Gastrocnemius medialis (tissue), 4 donors: ENCODE measurements at regions not wholly inside any gene's neighbourhood (a gene's known extent, or its start where the extent isn't known, plus 50 kb on each side); places are given as distances from the start of the nearest gene placed in this dataset.

Experiments
- ATAC-seq, 2 donors: fragments of 150-250 bp; one replicate each; pipeline ENCODE4 v1.9.1; 2016
- DNase-seq, 2 donors: peaks; one replicate each; pipeline ENCODE4 v3.0.0-alpha.2; 2019
- H3K27ac ChIP-seq, 4 donors: fragments of 200-600 bp; sonication (generic); 1 replicate in 1 of 4; 2 replicates in 3 of 4; pipeline ENCODE4 v1.5.1; 2016 to 2018; ENCODE audit warnings: mild to moderate bottlenecking in 2 of 4, moderate library complexity in 1 of 4
- H3K27me3 ChIP-seq, 3 donors: fragments of 200-600 bp; sonication (generic) in 2 of 3; 1 replicate in 1 of 3; 2 replicates in 2 of 3; pipeline versions ENCODE4 v1.5.1 to v1.6.0; 2016 to 2019; ENCODE audit warnings: mild to moderate bottlenecking in 1 of 3, moderate library complexity in 1 of 3
- H3K36me3 ChIP-seq, 2 donors: fragments of 200-600 bp; sonication (generic) in 1 of 2; one replicate each; pipeline ENCODE4 v1.5.1; 2017 to 2018
- H3K4me1 ChIP-seq, 2 donors: fragments of 200-600 bp; sonication (generic) in 1 of 2; one replicate each; pipeline ENCODE4 v1.5.1; 2016 to 2017; ENCODE audit warnings: mild to moderate bottlenecking in 2 of 2
- H3K4me3 ChIP-seq, 4 donors: fragments of 200-600 bp; sonication (generic) in 3 of 4; 1 replicate in 1 of 4; 2 replicates in 3 of 4; pipeline ENCODE4 v1.5.1; 2016 to 2019; ENCODE audit warnings: mild to moderate bottlenecking in 2 of 4
- H3K9me3 ChIP-seq, 3 donors: fragments of 200-600 bp; sonication (generic) in 2 of 3; 1 replicate in 1 of 3; 2 replicates in 2 of 3; pipeline ENCODE4 v1.5.1; 2016 to 2019
- CTCF ChIP-seq, 5 experiments: fragments of 450-650 bp in 3 of 5; fragments of 200-600 bp in 2 of 5; sonication (generic) in 2 of 5; IDR thresholded peaks in 4 of 5; conservative IDR thresholded peaks in 1 of 5; 1 replicate in 4 of 5; 2 replicates in 1 of 5; pipeline ENCODE4 v1.5.1; 2016 to 2019; ENCODE audit warnings: antibody characterized with exemption in 5 of 5, mild to moderate bottlenecking in 3 of 5, moderate library complexity in 3 of 5
- POLR2A ChIP-seq, 2 donors: fragments of 450-650 bp; IDR thresholded peaks; one replicate each; pipeline ENCODE4 v1.6.1; 2017; ENCODE audit warnings: antibody characterized with exemption in 2 of 2, mild to moderate bottlenecking in 2 of 2, moderate library complexity in 2 of 2
- in situ Hi-C, 4 donors: fragments of 200-750 bp; cut with MboI; loops; one replicate each; pipeline versions ENCODE4 v1.15.0 to v1.8.0; 2017; ENCODE audit warnings: low sequenced_read_pairs in 4 of 4
- intact Hi-C: fragments of 100-400 bp; cut with DNase I; formaldehyde crosslinking; loops from one replicate; pipeline ENCODE4 v1.15.1; 2023; ENCODE audit warnings: low total_unique reads

- Histone ChIP-seq H3K27ac (no peak overlapping the region), H3K4me1 (no peaks in the 10 kb centered on the region), H3K9me3 (no peaks in the 10 kb centered on the region), H3K36me3 (no peaks in the 10 kb centered on the region), H3K27me3 (no peaks in the 10 kb centered on the region), H3K4me3 (no peak overlapping the region)
- ATAC-seq (no peak), DNase-seq (no peak)
- in situ Hi-C loops (no loop called here), intact Hi-C loops (no loop called here)
- TF ChIP-seq CTCF (IDR thresholded peaks at IDR 0.05 in 4 of 5, conservative IDR thresholded peaks at IDR 0.05 in 1 of 5) (no peak), POLR2A (IDR thresholded peaks at IDR 0.05) (no peak)
Observed at GRCh38 chr9:117800389-117800788, 96.2 kb downstream of the TLR4 start.

GRCh38 chr9:117809751-117810150 is 105.5 kb downstream of the TLR4 start:
- Histone ChIP-seq H3K9me3 (no peaks in the 10 kb centered on the region), H3K4me3 (no peak overlapping the region), H3K27me3 (no peaks in the 10 kb centered on the region), H3K27ac (no peak overlapping the region), H3K4me1 (no peaks in the 10 kb centered on the region), H3K36me3 (no peaks in the 10 kb centered on the region)
- in situ Hi-C loops, result loop anchor here in 1 of 4 donors (10.0 kb wide), 1 partner anchor 65 kb away; no protein-coding TSS in a partner anchor
- ATAC-seq (no peak), DNase-seq (no peak)
- intact Hi-C loops, result no loop called here
- TF ChIP-seq CTCF (IDR thresholded peaks at IDR 0.05 in 4 of 5, conservative IDR thresholded peaks at IDR 0.05 in 1 of 5) (no peak), POLR2A (IDR thresholded peaks at IDR 0.05) (no peak)

GRCh38 chr9:117815315-117815714 is 111.1 kb downstream of the TLR4 start:
- ATAC-seq, result no peak
- H3K4me1 ChIP-seq, result no peaks in the 10 kb centered on the region
- in situ Hi-C loops, result loop anchor here in 1 of 4 donors (10.0 kb wide), 1 partner anchor 59 kb away; no protein-coding TSS in a partner anchor
- no peaks in the 10 kb centered on the region for H3K9me3 ChIP-seq
- no peaks in the 10 kb centered on the region for H3K27me3 ChIP-seq
- intact Hi-C loops, result no loop called here
- no peak overlapping the region for H3K4me3 ChIP-seq
- no peak for DNase-seq
- no peak for TF ChIP-seq POLR2A (IDR thresholded peaks at IDR 0.05)
- H3K27ac ChIP-seq, result no peak overlapping the region
- no peaks in the 10 kb centered on the region for H3K36me3 ChIP-seq

- intact Hi-C loops, result no loop called here
- no peak for TF ChIP-seq POLR2A (IDR thresholded peaks at IDR 0.05)
- no peak for TF ChIP-seq CTCF (IDR thresholded peaks at IDR 0.05 in 4 of 5, conservative IDR thresholded peaks at IDR 0.05 in 1 of 5)
- H3K36me3 ChIP-seq, result no peaks in the 10 kb centered on the region
- no peak overlapping the region for H3K27ac ChIP-seq
- ATAC-seq, result no peak
- H3K4me1 ChIP-seq, result no peaks in the 10 kb centered on the region
- no peaks in the 10 kb centered on the region for H3K9me3 ChIP-seq
- in situ Hi-C loops, result loop anchor here in 1 of 4 donors (10.0 kb wide), 1 partner anchor 59 kb away; no protein-coding TSS in a partner anchor
- DNase-seq, result no peak
- H3K4me3 ChIP-seq, result no peak overlapping the region
- no peaks in the 10 kb centered on the region for H3K27me3 ChIP-seq
Observed at GRCh38 chr9:117815948-117816347, 111.7 kb downstream of the TLR4 start.

GRCh38 chr9:117821954-117822353 is 117.8 kb downstream of the TLR4 start:
- intact Hi-C loops (no loop called here), in situ Hi-C loops (no loop called here)
- H3K27me3 ChIP-seq, result no peaks in the 10 kb centered on the region
- TF ChIP-seq POLR2A (IDR thresholded peaks at IDR 0.05) (no peak), CTCF (IDR thresholded peaks at IDR 0.05 in 4 of 5, conservative IDR thresholded peaks at IDR 0.05 in 1 of 5) (no peak)
- H3K27ac ChIP-seq, result no peak overlapping the region
- H3K4me3 ChIP-seq, result no peak overlapping the region
- no peaks in the 10 kb centered on the region for H3K4me1 ChIP-seq
- no peaks in the 10 kb centered on the region for H3K36me3 ChIP-seq
- DNase-seq (no peak), ATAC-seq (no peak)
- no peaks in the 10 kb centered on the region for H3K9me3 ChIP-seq
